Omental fat pad (tissue), 3 donors: ENCODE measurements at regions not wholly inside any gene's neighbourhood (a gene's known extent, or its start where the extent isn't known, plus 50 kb on each side); places are given as distances from the start of the nearest gene placed in this dataset.

Experiments
- ATAC-seq: fragments of 150-250 bp; one replicate; pipeline ENCODE4 v1.9.1; 2016; ENCODE audit warnings: mild to moderate bottlenecking, moderate library complexity; ENCODE audit not compliant: low FRiP score
- DNase-seq: peaks from one replicate; pipeline ENCODE4 v3.0.0-alpha.2; 2019; ENCODE audit warnings: low spot score
- TF ChIP-seq, protein P1 (sequence below), 3 donors: fragments of 450-650 bp; IDR thresholded peaks; one replicate each; pipeline ENCODE4 v1.5.1; 2016 to 2017; ENCODE audit warnings: antibody characterized with exemption in 3 of 3, mild to moderate bottlenecking in 3 of 3, moderate library complexity in 2 of 3

DNA sequence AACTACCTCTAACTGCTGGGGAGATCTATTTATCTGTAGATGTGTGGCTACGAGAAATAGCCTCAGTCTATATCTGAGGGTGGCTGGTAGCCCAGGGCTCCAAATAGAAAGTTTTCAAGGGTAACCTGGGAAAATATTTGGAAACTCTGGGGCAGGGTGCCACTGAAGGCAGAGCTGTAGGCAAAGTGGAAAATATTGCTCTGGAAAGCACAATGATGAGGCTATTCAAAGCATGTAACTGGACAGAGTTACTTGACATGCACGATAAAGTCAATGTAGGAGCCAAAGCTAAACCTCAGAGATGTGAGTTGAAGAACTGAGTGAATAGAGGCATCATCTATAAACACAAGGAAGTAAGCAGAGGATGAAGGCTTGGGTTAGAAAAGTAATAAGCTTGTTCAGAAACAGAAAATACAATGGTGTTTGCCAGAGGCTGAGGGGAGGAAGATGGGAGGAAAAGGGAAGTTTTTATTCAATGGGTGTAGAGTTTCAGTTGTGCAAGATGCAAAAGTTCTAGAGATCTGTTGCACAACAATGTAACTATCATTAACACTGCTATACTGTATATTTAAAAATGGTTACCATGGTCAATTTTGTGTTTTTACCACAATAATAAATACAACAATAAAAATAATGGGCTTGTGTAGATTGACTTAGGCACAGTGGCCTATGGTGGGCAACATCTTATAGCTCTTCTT, 171.6 kb downstream of the MBD2 start:
- TF ChIP-seq, protein P1, sequence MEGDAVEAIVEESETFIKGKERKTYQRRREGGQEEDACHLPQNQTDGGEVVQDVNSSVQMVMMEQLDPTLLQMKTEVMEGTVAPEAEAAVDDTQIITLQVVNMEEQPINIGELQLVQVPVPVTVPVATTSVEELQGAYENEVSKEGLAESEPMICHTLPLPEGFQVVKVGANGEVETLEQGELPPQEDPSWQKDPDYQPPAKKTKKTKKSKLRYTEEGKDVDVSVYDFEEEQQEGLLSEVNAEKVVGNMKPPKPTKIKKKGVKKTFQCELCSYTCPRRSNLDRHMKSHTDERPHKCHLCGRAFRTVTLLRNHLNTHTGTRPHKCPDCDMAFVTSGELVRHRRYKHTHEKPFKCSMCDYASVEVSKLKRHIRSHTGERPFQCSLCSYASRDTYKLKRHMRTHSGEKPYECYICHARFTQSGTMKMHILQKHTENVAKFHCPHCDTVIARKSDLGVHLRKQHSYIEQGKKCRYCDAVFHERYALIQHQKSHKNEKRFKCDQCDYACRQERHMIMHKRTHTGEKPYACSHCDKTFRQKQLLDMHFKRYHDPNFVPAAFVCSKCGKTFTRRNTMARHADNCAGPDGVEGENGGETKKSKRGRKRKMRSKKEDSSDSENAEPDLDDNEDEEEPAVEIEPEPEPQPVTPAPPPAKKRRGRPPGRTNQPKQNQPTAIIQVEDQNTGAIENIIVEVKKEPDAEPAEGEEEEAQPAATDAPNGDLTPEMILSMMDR (IDR thresholded peaks at IDR 0.05): no peak
- ATAC-seq: no peak
- DNase-seq: no peak

DNA sequence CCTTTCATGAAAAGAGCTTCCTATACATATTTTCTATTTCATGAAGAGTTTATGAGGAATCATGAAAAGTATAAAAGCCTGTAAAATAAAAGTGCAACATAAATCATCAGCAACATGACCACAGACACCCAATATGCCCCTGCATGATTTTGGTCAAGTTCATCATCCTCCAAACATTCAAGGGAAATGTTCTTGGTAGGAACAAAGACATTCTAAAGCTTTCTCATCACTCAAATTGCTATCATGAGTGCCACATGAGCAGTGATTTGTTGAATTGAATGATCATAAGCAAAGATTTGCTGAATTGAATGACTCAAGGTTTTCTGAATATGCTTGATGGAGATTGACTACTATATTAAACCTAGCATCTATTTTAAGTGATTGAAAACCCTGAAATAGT, 172.2 kb downstream of the MBD2 start:
- ATAC-seq (no peak), DNase-seq (no peak)
- TF ChIP-seq, protein P1 (IDR thresholded peaks at IDR 0.05): no peak

DNA sequence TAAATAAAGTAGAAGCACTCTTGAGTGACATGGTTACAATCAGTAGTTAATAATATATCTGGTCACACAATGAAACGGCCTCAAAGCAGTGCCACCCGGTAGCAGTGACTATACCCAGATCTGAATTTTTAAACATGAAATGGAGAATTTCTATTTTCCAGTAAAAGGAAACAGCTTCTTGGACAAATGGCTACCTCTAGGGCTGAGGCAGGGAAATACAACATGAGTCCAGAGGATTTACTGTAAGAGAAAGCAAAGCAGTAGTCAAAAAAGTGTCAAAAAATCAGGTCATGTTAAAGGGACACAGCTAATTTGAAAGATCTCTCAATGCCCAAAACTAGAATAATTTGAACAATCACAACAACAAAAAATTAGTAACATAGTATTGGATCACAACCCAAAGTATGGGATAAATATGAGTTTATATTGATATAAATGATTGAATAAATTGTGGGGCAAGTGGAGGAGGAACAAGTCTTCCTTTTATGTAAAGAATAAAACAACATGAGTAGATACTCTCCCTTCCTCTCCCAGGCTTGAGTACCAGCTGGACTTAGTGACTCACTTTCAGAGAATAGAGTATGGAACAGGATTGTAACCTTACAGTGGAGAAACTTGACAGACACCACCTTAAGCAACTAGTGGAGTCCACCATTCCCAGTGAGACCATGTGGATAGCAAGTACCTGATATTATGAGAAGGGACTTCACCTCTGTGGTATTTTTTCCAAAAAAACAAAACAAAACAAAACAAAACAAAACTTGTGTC, 180.8 kb downstream of the MBD2 start:
- ATAC-seq: no peak

DNA sequence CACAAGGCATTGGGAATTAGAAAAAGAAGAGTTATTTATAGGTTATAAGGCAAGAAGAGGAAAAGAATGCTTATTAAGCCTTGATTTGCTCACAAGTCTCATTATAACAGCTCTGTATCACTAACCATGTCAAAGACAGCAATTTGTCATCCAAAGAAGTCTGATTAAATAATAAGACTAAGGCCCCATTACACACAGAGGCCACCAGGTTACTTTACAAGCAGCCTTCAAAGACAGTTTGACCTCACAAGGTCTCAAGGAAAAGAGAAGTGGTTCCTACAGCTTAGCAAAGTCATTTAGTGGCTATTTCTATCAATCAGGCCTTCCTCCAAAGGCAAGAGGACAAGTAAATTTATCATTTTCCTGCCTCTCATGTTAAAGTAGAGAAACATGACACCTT, 188.5 kb downstream of the MBD2 start:
- TF ChIP-seq, protein P1 (IDR thresholded peaks at IDR 0.05): no peak
- DNase-seq (no peak), ATAC-seq (no peak)

More for the DNA sequence above, 180.8 kb downstream of the MBD2 start:
- DNase-seq: no peak
- TF ChIP-seq, protein P1 (IDR thresholded peaks at IDR 0.05): no peak

DNA sequence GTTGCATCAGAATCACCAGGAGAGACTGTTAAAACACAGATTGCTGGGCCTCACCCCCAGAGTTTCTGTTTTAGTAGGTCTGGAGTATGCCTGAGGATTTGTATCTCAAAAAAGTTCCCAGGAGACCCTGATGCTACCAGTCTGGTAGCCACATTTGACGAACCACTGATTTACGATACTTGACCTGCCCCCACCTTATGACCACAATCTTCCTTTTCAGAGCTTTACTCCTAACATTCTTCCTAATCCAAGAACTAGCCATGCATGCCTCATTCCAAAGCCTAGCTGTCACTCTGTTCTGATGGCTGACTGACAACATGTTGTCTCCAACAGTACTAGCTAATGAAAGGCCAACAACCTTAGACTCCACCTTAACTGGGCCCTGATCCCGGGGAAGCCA, 191.4 kb downstream of the MBD2 start:
- ATAC-seq (no peak), DNase-seq (no peak)
- TF ChIP-seq, protein P1 (IDR thresholded peaks at IDR 0.05): no peak

DNA sequence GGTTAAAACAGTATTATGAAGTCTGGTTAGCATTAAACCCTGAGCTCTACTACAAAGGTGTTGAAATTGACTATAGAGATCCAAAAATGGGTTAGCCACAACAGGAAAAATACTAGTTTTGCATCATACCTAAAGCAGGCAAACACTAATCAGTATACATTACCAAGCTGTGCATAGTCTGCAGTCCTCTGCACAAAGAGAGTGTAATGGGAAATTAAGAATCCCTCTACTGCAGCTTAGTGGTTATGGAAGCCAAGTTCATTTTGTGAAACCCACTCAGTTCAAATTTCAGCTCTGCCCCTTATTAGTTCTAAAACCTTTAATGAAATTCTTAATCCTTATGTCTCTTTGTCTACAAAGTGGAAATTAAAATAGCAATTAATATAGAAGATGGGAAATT, 192.1 kb downstream of the MBD2 start:
- no peak for ATAC-seq

More for the DNA sequence above, 192.1 kb downstream of the MBD2 start:
- TF ChIP-seq, protein P1 (IDR thresholded peaks at IDR 0.05): no peak
- DNase-seq: no peak
